Neural cell (in vitro differentiated cells): ENCODE measurements at regions not wholly inside any gene's neighbourhood (a gene's known extent, or its start where the extent isn't known, plus 50 kb on each side); places are given as distances from the start of the nearest gene placed in this dataset.
"Not testable (repeated sequence)": the region's sequence is repeated elsewhere in the genome, so short reads cannot be mapped to it uniquely, and the experiment has no call there.

Experiments used
- H2AFZ ChIP-seq: fragments of 200-600, 300-800 bp; sonication (generic), shearing (Covaris generic); 2 replicates; pipeline ENCODE4 v1.6.0; 2014; ENCODE audit warnings: low read depth, mild to moderate bottlenecking, antibody characterized with exemption, low read length, moderate library complexity
- H3F3A ChIP-seq: fragments of 200-600 bp; shearing (Covaris generic); 2 replicates; pipeline ENCODE4 v1.6.1; 2016; ENCODE audit warnings: mild to moderate bottlenecking, moderate library complexity, mixed read lengths, antibody characterized with exemption, low read length; ENCODE audit not compliant: insufficient read depth, poor library complexity, severe bottlenecking
- H3K27ac ChIP-seq: fragments of 200-600, 300-800 bp; sonication (generic), shearing (Covaris generic); 2 replicates; pipeline ENCODE4 v1.5.1; 2014; ENCODE audit warnings: mild to moderate bottlenecking, low read length, moderate library complexity
- H3K27me3 ChIP-seq: fragments of 300-800, 200-600 bp; sonication (generic), shearing (Covaris generic); 2 replicates; pipeline ENCODE4 v1.6.0; 2014; ENCODE audit warnings: mild to moderate bottlenecking, low read depth, low read length, moderate library complexity; ENCODE audit not compliant: insufficient read depth
- H3K36me3 ChIP-seq: fragments of 300-800, 200-600 bp; sonication (generic), shearing (Covaris generic); 2 replicates; pipeline ENCODE4 v1.5.1; 2014; ENCODE audit warnings: mild to moderate bottlenecking, antibody characterized with exemption, low read length, moderate library complexity; ENCODE audit not compliant: insufficient read depth
- H3K4me2 ChIP-seq: fragments of 300-800, 200-600 bp; sonication (generic), shearing (Covaris generic); 2 replicates; pipeline ENCODE4 v1.6.0; 2014; ENCODE audit warnings: mild to moderate bottlenecking, low read length
- H3K4me3 ChIP-seq: fragments of 300-800, 200-600 bp; sonication (generic), shearing (Covaris generic); 2 replicates; pipeline ENCODE4 v1.5.1; 2014; ENCODE audit warnings: mild to moderate bottlenecking, low read length, moderate library complexity
- H3K79me2 ChIP-seq: fragments of 200-600 bp; shearing (Covaris generic); replicated peaks from 2 replicates; pipeline ENCODE4 v1.6.0; 2014; ENCODE audit warnings: mild to moderate bottlenecking, low read length, moderate library complexity; ENCODE audit not compliant: insufficient read depth
- H3K9ac ChIP-seq: fragments of 300-800, 200-600 bp; sonication (generic), shearing (Covaris generic); 2 replicates; pipeline ENCODE4 v1.6.1; 2016; ENCODE audit warnings: mild to moderate bottlenecking, low read length, mixed read lengths
- H3K9me2 ChIP-seq: fragments of 200-600 bp; shearing (Covaris generic); 2 replicates; pipeline ENCODE4 v1.6.1; 2016; ENCODE audit warnings: mild to moderate bottlenecking, low read length, mixed read lengths; ENCODE audit not compliant: insufficient read depth
- H3K9me3 ChIP-seq: fragments of 200-600, 300-800 bp; sonication (generic), shearing (Covaris generic); 2 replicates; pipeline ENCODE4 v1.6.1; 2016; ENCODE audit warnings: mild to moderate bottlenecking, mixed run types, low read length, moderate library complexity, mixed read lengths
- H4K20me1 ChIP-seq: fragments of 200-600 bp; shearing (Covaris generic); 2 replicates; pipeline ENCODE4 v1.6.1; 2016; ENCODE audit warnings: mild to moderate bottlenecking, mixed run types; ENCODE audit not compliant: insufficient read depth
- EP300 ChIP-seq: fragments of 450-650 bp; conservative IDR thresholded peaks from 2 replicates; pipeline ENCODE4 v1.6.1; 2014; ENCODE audit warnings: antibody characterized with exemption, mild to moderate bottlenecking, moderate library complexity; ENCODE audit not compliant: poor library complexity, severe bottlenecking
- EZH2 ChIP-seq: fragments of 200-600, 300-800 bp; shearing (Covaris generic), sonication (generic); IDR thresholded peaks from 2 replicates; pipeline ENCODE4 v1.6.1; 2014; ENCODE audit warnings: antibody characterized with exemption, low read length, borderline replicate concordance, mild to moderate bottlenecking; ENCODE audit not compliant: insufficient read depth, poor library complexity, severe bottlenecking
- MXI1 ChIP-seq: fragments of 450-650 bp; conservative IDR thresholded peaks from 2 replicates; pipeline ENCODE4 v1.6.1; 2014; ENCODE audit warnings: antibody characterized with exemption, mild to moderate bottlenecking; ENCODE audit not compliant: poor library complexity, severe bottlenecking
- POLR2AphosphoS5 ChIP-seq: IDR thresholded peaks from 2 replicates; pipeline ENCODE4 v1.6.1; 2012
- RAD21 ChIP-seq: fragments of 450-650 bp; conservative IDR thresholded peaks from 2 replicates; pipeline ENCODE4 v1.6.1; 2014; ENCODE audit warnings: antibody characterized with exemption, mild to moderate bottlenecking, moderate library complexity
- SMC3 ChIP-seq: fragments of 450-650 bp; conservative IDR thresholded peaks from 2 replicates; pipeline ENCODE4 v1.6.1; 2014; ENCODE audit warnings: antibody characterized with exemption, mild to moderate bottlenecking, moderate library complexity; ENCODE audit not compliant: poor library complexity
- TAF1 ChIP-seq: IDR thresholded peaks from 2 replicates; pipeline ENCODE4 v1.6.1; 2012; ENCODE audit warnings: low read depth
- TF ChIP-seq, protein P1 (sequence below): fragments of 450-650 bp; IDR thresholded peaks from 2 replicates; pipeline ENCODE4 v1.5.1; 2014; ENCODE audit warnings: antibody characterized with exemption, mild to moderate bottlenecking, moderate library complexity; ENCODE audit not compliant: poor library complexity, severe bottlenecking
- TF ChIP-seq, protein P2 (sequence below): IDR thresholded peaks from 2 replicates; pipeline ENCODE4 v1.6.1; 2012; ENCODE audit warnings: borderline replicate concordance

DNA sequence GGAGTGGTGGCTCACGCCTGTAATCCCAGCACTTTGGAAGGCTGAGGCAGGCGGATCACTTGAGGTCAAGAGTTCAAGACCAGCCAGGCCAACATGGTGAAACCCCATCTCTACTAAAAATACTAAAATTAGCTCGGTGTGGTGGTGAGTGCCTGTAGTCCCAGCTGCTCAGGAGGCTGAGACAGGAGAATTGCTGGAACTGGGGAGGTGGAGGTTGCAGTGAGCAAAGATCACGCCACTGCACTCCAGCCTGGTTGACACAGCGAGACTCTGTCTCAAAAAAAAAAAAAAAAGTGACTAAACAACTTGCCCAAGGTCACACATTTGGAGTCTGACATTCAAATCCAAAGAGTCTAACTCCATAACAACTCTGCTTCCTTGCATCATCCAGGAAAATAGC, 192.4 kb upstream of the C16orf82 start:
- not testable (repeated sequence) for H3K9me2 ChIP-seq, H3K4me3 ChIP-seq, H3K79me2 ChIP-seq, H3K27ac ChIP-seq, H2AFZ ChIP-seq, H3K4me2 ChIP-seq, H3K27me3 ChIP-seq, H3K9ac ChIP-seq, H4K20me1 ChIP-seq, H3F3A ChIP-seq, H3K9me3 ChIP-seq, H3K36me3 ChIP-seq

DNA sequence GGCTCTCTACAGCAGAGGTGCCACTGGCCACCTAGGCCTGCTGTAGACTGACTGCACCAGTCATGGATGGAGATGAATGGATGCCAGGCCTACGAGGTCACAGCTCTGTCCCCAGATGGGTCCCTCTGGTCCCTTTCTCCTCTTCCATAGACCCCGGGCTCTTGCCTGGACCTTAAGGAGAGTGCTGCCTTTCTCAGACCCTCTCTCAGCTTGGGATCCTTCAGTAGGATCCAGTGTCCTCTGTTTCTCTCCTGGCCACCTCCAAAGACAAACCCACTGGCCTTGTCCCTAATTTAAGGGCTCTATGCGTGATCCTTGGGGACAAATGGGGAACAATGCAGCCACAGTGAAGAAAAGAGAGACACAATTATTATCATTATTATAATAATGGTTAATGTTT, 189.3 kb upstream of the C16orf82 start:
- Histone ChIP-seq H3K9me3 (no peaks in the 10 kb centered on the region), H3K9ac (no peak overlapping the region), H3K4me2 (no peak overlapping the region), H3K79me2 (no peaks in the 10 kb centered on the region), H3K36me3 (no peaks in the 10 kb centered on the region), H3K4me3 (no peak overlapping the region), H4K20me1 (no peaks in the 10 kb centered on the region), H3K27ac (no peak overlapping the region), H2AFZ (no peak overlapping the region), H3K9me2 (no peaks in the 10 kb centered on the region), H3K27me3 (no peaks in the 10 kb centered on the region), H3F3A (no peaks in the 10 kb centered on the region)
- no peak for TF ChIP-seq MXI1
- TF ChIP-seq EZH2, result no peak

DNA sequence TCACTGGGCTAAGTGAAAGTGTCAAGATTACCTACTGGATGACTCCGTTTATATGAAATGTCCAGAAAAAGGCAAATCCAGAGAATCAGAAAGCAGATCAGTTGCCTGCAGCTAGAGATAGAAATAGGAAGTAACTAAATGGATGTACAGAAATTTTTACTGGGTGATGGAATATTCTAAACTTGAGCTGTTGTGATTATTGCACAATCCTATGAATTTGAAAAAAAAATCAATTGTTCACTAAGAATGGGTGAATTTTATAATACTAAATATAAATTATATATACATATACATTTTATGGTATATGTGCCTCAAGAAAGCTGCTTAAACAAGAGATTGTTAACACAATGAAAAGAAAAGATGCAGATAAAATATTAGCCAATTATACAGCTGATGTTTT, 181.1 kb upstream of the C16orf82 start:
- no peak overlapping the region for H2AFZ ChIP-seq
- H3K79me2 ChIP-seq, result no peaks in the 10 kb centered on the region
- H3K36me3 ChIP-seq, result no peaks in the 10 kb centered on the region
- no peaks in the 10 kb centered on the region for H4K20me1 ChIP-seq
- H3K27ac ChIP-seq, result no peak overlapping the region
- no peak overlapping the region for H3K9ac ChIP-seq
- TF ChIP-seq RAD21 (no peak), SMC3 (no peak), POLR2AphosphoS5 (no peak), EP300 (no peak), TAF1 (no peak), EZH2 (no peak), MXI1 (no peak)
- TF ChIP-seq, protein P1, sequence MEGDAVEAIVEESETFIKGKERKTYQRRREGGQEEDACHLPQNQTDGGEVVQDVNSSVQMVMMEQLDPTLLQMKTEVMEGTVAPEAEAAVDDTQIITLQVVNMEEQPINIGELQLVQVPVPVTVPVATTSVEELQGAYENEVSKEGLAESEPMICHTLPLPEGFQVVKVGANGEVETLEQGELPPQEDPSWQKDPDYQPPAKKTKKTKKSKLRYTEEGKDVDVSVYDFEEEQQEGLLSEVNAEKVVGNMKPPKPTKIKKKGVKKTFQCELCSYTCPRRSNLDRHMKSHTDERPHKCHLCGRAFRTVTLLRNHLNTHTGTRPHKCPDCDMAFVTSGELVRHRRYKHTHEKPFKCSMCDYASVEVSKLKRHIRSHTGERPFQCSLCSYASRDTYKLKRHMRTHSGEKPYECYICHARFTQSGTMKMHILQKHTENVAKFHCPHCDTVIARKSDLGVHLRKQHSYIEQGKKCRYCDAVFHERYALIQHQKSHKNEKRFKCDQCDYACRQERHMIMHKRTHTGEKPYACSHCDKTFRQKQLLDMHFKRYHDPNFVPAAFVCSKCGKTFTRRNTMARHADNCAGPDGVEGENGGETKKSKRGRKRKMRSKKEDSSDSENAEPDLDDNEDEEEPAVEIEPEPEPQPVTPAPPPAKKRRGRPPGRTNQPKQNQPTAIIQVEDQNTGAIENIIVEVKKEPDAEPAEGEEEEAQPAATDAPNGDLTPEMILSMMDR, result no peak
- TF ChIP-seq, protein P2, sequence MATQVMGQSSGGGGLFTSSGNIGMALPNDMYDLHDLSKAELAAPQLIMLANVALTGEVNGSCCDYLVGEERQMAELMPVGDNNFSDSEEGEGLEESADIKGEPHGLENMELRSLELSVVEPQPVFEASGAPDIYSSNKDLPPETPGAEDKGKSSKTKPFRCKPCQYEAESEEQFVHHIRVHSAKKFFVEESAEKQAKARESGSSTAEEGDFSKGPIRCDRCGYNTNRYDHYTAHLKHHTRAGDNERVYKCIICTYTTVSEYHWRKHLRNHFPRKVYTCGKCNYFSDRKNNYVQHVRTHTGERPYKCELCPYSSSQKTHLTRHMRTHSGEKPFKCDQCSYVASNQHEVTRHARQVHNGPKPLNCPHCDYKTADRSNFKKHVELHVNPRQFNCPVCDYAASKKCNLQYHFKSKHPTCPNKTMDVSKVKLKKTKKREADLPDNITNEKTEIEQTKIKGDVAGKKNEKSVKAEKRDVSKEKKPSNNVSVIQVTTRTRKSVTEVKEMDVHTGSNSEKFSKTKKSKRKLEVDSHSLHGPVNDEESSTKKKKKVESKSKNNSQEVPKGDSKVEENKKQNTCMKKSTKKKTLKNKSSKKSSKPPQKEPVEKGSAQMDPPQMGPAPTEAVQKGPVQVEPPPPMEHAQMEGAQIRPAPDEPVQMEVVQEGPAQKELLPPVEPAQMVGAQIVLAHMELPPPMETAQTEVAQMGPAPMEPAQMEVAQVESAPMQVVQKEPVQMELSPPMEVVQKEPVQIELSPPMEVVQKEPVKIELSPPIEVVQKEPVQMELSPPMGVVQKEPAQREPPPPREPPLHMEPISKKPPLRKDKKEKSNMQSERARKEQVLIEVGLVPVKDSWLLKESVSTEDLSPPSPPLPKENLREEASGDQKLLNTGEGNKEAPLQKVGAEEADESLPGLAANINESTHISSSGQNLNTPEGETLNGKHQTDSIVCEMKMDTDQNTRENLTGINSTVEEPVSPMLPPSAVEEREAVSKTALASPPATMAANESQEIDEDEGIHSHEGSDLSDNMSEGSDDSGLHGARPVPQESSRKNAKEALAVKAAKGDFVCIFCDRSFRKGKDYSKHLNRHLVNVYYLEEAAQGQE, result no peak
- H3K9me3 ChIP-seq, result peaks cover 4% of the 10 kb centered on the region
- H3K4me2 ChIP-seq, result no peak overlapping the region
- H3K27me3 ChIP-seq, result no peaks in the 10 kb centered on the region
- no peaks in the 10 kb centered on the region for H3K9me2 ChIP-seq
- H3F3A ChIP-seq, result no peaks in the 10 kb centered on the region
- no peak overlapping the region for H3K4me3 ChIP-seq
